ENCODE measurements at regions not wholly inside any gene's neighbourhood (a gene's known extent, or its start where the extent isn't known, plus 50 kb on each side); places are given as distances from the start of the nearest gene placed in this dataset.

DNA sequence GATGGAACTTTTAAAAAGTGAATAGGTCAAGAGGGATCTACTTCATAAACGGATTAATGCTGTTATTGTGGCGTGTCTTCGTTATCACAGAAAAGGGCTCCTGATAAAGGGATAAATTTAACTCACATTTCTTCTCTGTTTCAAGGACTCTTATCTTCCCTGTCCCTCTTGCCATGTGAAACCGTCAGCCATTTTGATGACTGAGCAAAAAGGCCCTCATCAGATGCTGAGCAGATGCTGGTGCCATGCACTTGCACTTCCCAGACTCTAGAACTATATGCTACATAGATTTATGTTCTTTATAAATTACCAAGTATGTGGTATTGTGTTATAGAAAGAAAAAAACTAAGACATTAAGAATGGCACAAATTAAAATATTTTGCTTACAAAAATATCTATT, 1011.8 kb upstream of the GBE1 start:
- no peaks in the 10 kb centered on the region for H3K4me1 ChIP-seq (replicated peaks in 1 of 2)
- intact Hi-C loops (cut with DNase I) = no loop called here
- TF ChIP-seq POLR2A (IDR thresholded peaks at IDR 0.05) = no peak
- TF ChIP-seq, protein P1, sequence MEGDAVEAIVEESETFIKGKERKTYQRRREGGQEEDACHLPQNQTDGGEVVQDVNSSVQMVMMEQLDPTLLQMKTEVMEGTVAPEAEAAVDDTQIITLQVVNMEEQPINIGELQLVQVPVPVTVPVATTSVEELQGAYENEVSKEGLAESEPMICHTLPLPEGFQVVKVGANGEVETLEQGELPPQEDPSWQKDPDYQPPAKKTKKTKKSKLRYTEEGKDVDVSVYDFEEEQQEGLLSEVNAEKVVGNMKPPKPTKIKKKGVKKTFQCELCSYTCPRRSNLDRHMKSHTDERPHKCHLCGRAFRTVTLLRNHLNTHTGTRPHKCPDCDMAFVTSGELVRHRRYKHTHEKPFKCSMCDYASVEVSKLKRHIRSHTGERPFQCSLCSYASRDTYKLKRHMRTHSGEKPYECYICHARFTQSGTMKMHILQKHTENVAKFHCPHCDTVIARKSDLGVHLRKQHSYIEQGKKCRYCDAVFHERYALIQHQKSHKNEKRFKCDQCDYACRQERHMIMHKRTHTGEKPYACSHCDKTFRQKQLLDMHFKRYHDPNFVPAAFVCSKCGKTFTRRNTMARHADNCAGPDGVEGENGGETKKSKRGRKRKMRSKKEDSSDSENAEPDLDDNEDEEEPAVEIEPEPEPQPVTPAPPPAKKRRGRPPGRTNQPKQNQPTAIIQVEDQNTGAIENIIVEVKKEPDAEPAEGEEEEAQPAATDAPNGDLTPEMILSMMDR (IDR thresholded peaks at IDR 0.05) = no peak
- no peak overlapping the region for H3K27ac ChIP-seq
- no peak overlapping the region for H3K4me3 ChIP-seq
- no peaks in the 10 kb centered on the region for H3K27me3 ChIP-seq
- no peaks in the 10 kb centered on the region for H3K9me3 ChIP-seq (replicated peaks in 1 of 3)
- WGBS, 4 donors = 37 to 66% (median 47%) methylated on average over 4 of the region's 4 CpGs
- H3K36me3 ChIP-seq (replicated peaks in 1 of 2) = no peaks in the 10 kb centered on the region
- no peak for DNase-seq

DNA sequence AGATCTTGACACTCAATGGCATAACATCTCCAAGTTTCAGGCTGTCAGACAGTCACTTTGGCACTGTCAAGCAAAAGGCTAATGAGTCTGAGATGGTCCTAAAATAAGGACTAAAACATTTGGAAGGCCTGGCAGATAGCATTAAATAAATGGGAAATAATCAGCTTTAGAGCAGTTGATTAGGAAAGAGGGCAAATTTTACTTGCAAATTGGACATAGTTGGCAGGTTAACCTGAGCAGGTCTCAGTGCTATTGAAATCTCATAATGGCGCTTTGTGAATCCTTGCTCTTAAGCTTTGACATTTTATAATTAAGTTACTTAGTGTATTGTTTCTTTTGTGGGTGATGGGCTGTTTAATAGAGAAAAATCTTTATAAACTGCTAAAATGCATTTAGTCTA, 1003.1 kb upstream of the GBE1 start:
- 90 to 100% (median 96%) methylated on average over 1 of the region's 1 CpG for WGBS, 4 donors
- TF ChIP-seq, protein P1 (IDR thresholded peaks at IDR 0.05) = no peak
- Histone ChIP-seq H3K27me3 (no peaks in the 10 kb centered on the region), H3K27ac (no peak overlapping the region), H3K4me3 (no peak overlapping the region), H3K9me3 (replicated peaks in 1 of 3) (no peaks in the 10 kb centered on the region), H3K36me3 (replicated peaks in 1 of 2) (no peaks in the 10 kb centered on the region), H3K4me1 (replicated peaks in 1 of 2) (no peaks in the 10 kb centered on the region)
- intact Hi-C loops (cut with DNase I) = no loop called here
- no peak for DNase-seq

DNA sequence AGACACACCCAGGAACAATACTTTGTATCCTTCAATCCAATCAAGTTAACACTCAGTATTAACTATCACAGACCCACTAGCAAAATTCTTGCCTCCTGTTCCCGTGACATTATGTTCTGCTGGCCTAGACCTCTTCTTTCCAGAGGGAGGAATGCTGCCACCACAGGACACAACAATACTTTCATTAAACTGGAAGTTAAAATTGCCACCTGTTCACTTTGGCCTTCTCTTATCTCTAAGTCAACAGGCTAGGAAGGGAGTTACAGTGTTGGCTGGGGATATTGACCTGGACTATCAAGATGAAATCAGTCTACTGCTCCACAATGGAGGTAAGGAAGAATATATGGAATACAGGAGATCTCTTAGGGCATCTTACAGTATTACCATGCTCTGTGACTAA, 1000.4 kb upstream of the GBE1 start:
- DNase-seq = no peak
- Histone ChIP-seq H3K36me3 (replicated peaks in 1 of 2) (no peaks in the 10 kb centered on the region), H3K4me3 (no peak overlapping the region), H3K27me3 (no peaks in the 10 kb centered on the region), H3K4me1 (replicated peaks in 1 of 2) (no peaks in the 10 kb centered on the region), H3K27ac (no peak overlapping the region), H3K9me3 (replicated peaks in 1 of 3) (no peaks in the 10 kb centered on the region)
- TF ChIP-seq POLR2A (IDR thresholded peaks at IDR 0.05) = no peak
- TF ChIP-seq, protein P1 (IDR thresholded peaks at IDR 0.05) = no peak
- 66 to 86% (median 73%) methylated on average over 1 of the region's 1 CpG for WGBS, 4 donors
- intact Hi-C loops (cut with DNase I) = no loop called here

DNA sequence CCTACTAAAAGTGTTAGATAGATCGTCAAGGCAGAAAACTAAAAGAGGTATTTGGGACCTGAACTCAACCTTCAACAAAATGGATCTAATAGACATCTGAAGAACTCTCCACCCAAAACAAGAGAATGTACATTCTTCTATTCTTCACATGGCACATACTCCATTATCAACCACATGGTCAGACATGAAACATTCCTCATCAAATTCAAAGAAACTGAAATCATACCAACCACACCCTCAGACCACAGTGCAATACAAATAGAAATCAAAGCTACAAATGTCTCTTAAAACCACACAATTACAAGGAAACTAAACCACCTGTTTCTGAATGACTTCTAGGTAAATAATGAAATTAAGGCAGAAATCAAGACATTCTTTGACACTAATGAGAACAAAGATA, 984.1 kb upstream of the GBE1 start:
- no peaks in the 10 kb centered on the region for H3K9me3 ChIP-seq (replicated peaks in 1 of 3)
- WGBS, 4 donors = 30 to 67% (median 59%) methylated on average over 1 of the region's 1 CpG
- no peak overlapping the region for H3K27ac ChIP-seq
- DNase-seq = no peak
- H3K27me3 ChIP-seq = no peaks in the 10 kb centered on the region
- H3K4me3 ChIP-seq = no peak overlapping the region
- H3K4me1 ChIP-seq (replicated peaks in 1 of 2) = no peaks in the 10 kb centered on the region
- no peaks in the 10 kb centered on the region for H3K36me3 ChIP-seq (replicated peaks in 1 of 2)
- TF ChIP-seq POLR2A (IDR thresholded peaks at IDR 0.05) = no peak
- TF ChIP-seq, protein P1 (IDR thresholded peaks at IDR 0.05) = no peak
- intact Hi-C loops (cut with DNase I) = no loop called here
